GM12878 (cell line): ENCODE measurements at regions not wholly inside any gene's neighbourhood (a gene's known extent, or its start where the extent isn't known, plus 50 kb on each side); places are given as distances from the start of the nearest gene placed in this dataset.

Experiments
- ATAC-seq: fragments of 200-7000 bp; cut with Tn5 transposase; 3 replicates; pipeline ENCODE4 v1.9.1; 2020; ENCODE audit warnings: mild to moderate bottlenecking, moderate library complexity
- BruUV-seq: library from RNA; stranded (reverse); fragments of 400-500 nt; replicated peaks from 2 replicates; lab custom pipeline; 2021; lab: Mats Ljungman, UMichigan
- CTCF ChIA-PET: fragments of 300-600 bp; sonication (Branson Sonifier 250); formaldehyde crosslinking; extraction: SDS; loops from one replicate; lab custom pipeline; 2021; ENCODE audit warnings: inconsistent platforms; lab: Yijun Ruan, JAX
- POLR2A ChIA-PET: fragments of 350-600 bp; formaldehyde crosslinking; extraction: SDS; loops from one replicate; lab custom pipeline; 2021; ENCODE audit warnings: inconsistent platforms; lab: Charles Lee
- RAD21 ChIA-PET: fragments of 300-600 bp; sonication (Branson Sonifier 250); formaldehyde crosslinking; loops from one replicate; lab custom pipeline; 2023; ENCODE audit warnings: antibody characterized with exemption; ENCODE audit not compliant: unreplicated experiment; lab: Charles Lee
- SMC1A ChIA-PET: fragments of 300-600 bp; sonication (Branson Sonifier 250); formaldehyde crosslinking; loops from one replicate; lab custom pipeline; 2023; ENCODE audit not compliant: unreplicated experiment, uncharacterized antibody; lab: Charles Lee
- DNase-seq: peaks from one replicate; pipeline ENCODE4 v3.0.0-alpha.2; 2011; ENCODE audit warnings: low read depth, low spot score
- FAIRE-seq: peaks from 3 replicates; lab custom pipeline; 2011; peaks lifted over from hg19 to GRCh38; lab: Jason Lieb, UNC
- H2AFZ ChIP-seq: 2 replicates; pipeline ENCODE4 v1.6.0; 2011; ENCODE audit warnings: low read depth, low read length, control low read depth; ENCODE audit not compliant: control insufficient read depth
- H3K27ac ChIP-seq: 2 replicates; pipeline ENCODE4 v1.5.1; 2011; ENCODE audit warnings: control low read depth; ENCODE audit not compliant: control insufficient read depth, insufficient read depth
- H3K27me3 ChIP-seq, 2 experiments: replicated peaks in 1 of 2; 2 replicates each; pipeline versions ENCODE4 v1.6.0 to v1.6.1; 2011; ENCODE audit warnings: low read length in 1 of 2; ENCODE audit not compliant: control insufficient read depth in 2 of 2, insufficient read depth in 2 of 2
- H3K36me3 ChIP-seq, 2 experiments: 2 replicates each; pipeline ENCODE4 v1.5.1; 2011; ENCODE audit warnings: low read length in 1 of 2; ENCODE audit not compliant: control insufficient read depth in 2 of 2, insufficient read depth in 2 of 2
- H3K4me1 ChIP-seq: 2 replicates; pipeline ENCODE4 v1.6.1; 2011; ENCODE audit warnings: mild to moderate bottlenecking, low read length, moderate library complexity, mixed read lengths; ENCODE audit not compliant: control insufficient read depth, insufficient read depth
- H3K4me2 ChIP-seq: 2 replicates; pipeline ENCODE4 v1.6.0; 2011; ENCODE audit warnings: control low read depth; ENCODE audit not compliant: control insufficient read depth, insufficient read depth
- H3K4me3 ChIP-seq: fragments of 200-600 bp; sonication (generic); 2 replicates; pipeline ENCODE4 v1.5.1; 2016
- H3K79me2 ChIP-seq: 2 replicates; pipeline ENCODE4 v1.6.0; 2011; ENCODE audit warnings: low read length; ENCODE audit not compliant: control insufficient read depth, insufficient read depth
- H3K9ac ChIP-seq: 2 replicates; pipeline ENCODE4 v1.8.0; 2011; ENCODE audit warnings: low read length, control low read depth, mixed read lengths; ENCODE audit not compliant: control insufficient read depth, insufficient read depth
- H3K9me3 ChIP-seq: replicated peaks from 3 replicates; pipeline ENCODE4 v1.5.1; 2011; ENCODE audit warnings: mild to moderate bottlenecking, low read length; ENCODE audit not compliant: control insufficient read depth, insufficient read depth
- H4K20me1 ChIP-seq: 2 replicates; pipeline ENCODE4 v1.6.0; 2011; ENCODE audit not compliant: control insufficient read depth, insufficient read depth
- BRCA1 ChIP-seq: IDR thresholded peaks from 2 replicates; pipeline ENCODE4 v1.6.1; 2011; ENCODE audit warnings: low read depth, low read length, improper control_type of control experiment
- CREB1 ChIP-seq: IDR thresholded peaks from 2 replicates; pipeline ENCODE4 v1.6.1; 2012; ENCODE audit warnings: low read depth, mild to moderate bottlenecking, inconsistent platforms
- ELK1 ChIP-seq: IDR thresholded peaks from 2 replicates; pipeline ENCODE4 v1.6.1; 2012; ENCODE audit warnings: low read depth, low read length, improper control_type of control experiment
- EP300 ChIP-seq, 2 experiments: fragments of 150-350 bp in 1 of 2; IDR thresholded peaks; 2 replicates each; pipeline ENCODE4 v1.6.1; 2011 to 2012; ENCODE audit warnings: low read depth in 2 of 2, low read length in 2 of 2, borderline replicate concordance in 1 of 2, improper control_type of control experiment in 1 of 2, inconsistent platforms in 1 of 2; ENCODE audit not compliant: control insufficient read depth in 1 of 2
- IRF3 ChIP-seq: fragments of 450-650 bp; IDR thresholded peaks from 2 replicates; pipeline ENCODE4 v1.6.1; 2014; ENCODE audit warnings: mild to moderate bottlenecking
- LARP7 ChIP-seq: fragments of 450-650 bp; IDR thresholded peaks from 2 replicates; pipeline ENCODE4 v1.6.1; 2017; ENCODE audit warnings: mild to moderate bottlenecking
- RFX5 ChIP-seq: IDR thresholded peaks from 2 replicates; pipeline ENCODE4 v1.6.1; 2011; ENCODE audit warnings: low read depth, low read length, improper control_type of control experiment
- ZNF384 ChIP-seq: IDR thresholded peaks from 2 replicates; pipeline ENCODE4 v1.6.1; 2012; ENCODE audit warnings: low read depth, mild to moderate bottlenecking, low read length, improper control_type of control experiment, borderline replicate concordance
- WGBS: methylation state at CpG from one replicate; pipeline ENCODE4 v1.1.6; 2016; ENCODE audit warnings: low lambda C conversion rate; ENCODE audit not compliant: insufficient replicate concordance, insufficient coverage; ENCODE audit errors: missing lambda C conversion rate; 5-methylcytosine and 5-hydroxymethylcytosine counted together
- in situ Hi-C: fragments of 300-500 bp; cut with MboI; formaldehyde crosslinking; loops from 9 replicates; pipeline ENCODE4 v1.14.3; 2018; ENCODE audit warnings: mixed read lengths
- intact Hi-C: fragments of 100-400 bp; cut with micrococcal nuclease; formaldehyde crosslinking; loops from one replicate; pipeline ENCODE4 v1.14.2; 2022; ENCODE audit not compliant: unreplicated experiment
- TF ChIP-seq, protein P1 (sequence below): fragments of 450-650 bp; IDR thresholded peaks from 2 replicates; pipeline ENCODE4 v1.6.1; 2018; ENCODE audit warnings: borderline replicate concordance, mild to moderate bottlenecking; ENCODE audit not compliant: partially characterized antibody
- TF ChIP-seq, protein P2 (sequence below): fragments of 450-650 bp; IDR thresholded peaks from 2 replicates; pipeline ENCODE4 v1.6.1; 2017; ENCODE audit warnings: low read depth, mild to moderate bottlenecking, moderate library complexity

DNA sequence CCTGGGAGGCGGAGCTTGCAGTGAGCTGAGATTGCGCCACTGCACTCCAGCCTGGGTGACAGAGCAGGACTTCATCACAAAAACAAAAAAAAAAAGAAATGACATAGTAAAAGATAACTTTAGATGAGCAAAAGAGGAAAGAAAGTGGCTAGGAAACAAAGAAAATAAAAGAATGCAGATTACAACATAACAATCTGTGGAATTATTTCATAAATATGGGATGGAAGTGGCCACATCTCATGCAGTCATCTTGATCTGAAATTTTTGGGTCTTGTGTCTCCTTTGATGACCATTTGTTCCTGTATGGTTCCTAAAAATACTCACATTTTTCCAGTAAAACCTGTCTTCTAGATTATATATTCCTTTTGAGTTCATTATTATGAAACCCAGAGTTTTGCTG, 271.4 kb downstream of the SPRY1 start:
- DNase-seq (no peak), FAIRE-seq (no peak), ATAC-seq (no peak)
- ChIA-PET POLR2A (no interaction called here), CTCF (no interaction called here), SMC1A (no interaction called here), RAD21 (no interaction called here)
- no peak overlapping the region for H3K27ac ChIP-seq
- no peak for TF ChIP-seq RFX5
- TF ChIP-seq ELK1 = no peak
- no peak for TF ChIP-seq LARP7
- no peak for TF ChIP-seq BRCA1
- TF ChIP-seq, protein P1, sequence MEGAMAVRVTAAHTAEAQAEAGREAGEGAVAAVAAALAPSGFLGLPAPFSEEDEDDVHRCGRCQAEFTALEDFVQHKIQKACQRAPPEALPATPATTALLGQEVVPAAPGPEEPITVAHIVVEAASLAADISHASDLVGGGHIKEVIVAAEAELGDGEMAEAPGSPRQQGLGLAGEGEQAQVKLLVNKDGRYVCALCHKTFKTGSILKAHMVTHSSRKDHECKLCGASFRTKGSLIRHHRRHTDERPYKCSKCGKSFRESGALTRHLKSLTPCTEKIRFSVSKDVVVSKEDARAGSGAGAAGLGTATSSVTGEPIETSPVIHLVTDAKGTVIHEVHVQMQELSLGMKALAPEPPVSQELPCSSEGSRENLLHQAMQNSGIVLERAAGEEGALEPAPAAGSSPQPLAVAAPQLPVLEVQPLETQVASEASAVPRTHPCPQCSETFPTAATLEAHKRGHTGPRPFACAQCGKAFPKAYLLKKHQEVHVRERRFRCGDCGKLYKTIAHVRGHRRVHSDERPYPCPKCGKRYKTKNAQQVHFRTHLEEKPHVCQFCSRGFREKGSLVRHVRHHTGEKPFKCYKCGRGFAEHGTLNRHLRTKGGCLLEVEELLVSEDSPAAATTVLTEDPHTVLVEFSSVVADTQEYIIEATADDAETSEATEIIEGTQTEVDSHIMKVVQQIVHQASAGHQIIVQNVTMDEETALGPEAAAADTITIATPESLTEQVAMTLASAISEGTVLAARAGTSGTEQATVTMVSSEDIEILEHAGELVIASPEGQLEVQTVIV = no peak
- no peak for TF ChIP-seq EP300 (IDR thresholded peaks at IDR 0.05; ENCODE audit: borderline replicate concordance in 1 of 2, control insufficient read depth in 1 of 2, low read depth in 2 of 2, low read length in 2 of 2)
- TF ChIP-seq, protein P2, sequence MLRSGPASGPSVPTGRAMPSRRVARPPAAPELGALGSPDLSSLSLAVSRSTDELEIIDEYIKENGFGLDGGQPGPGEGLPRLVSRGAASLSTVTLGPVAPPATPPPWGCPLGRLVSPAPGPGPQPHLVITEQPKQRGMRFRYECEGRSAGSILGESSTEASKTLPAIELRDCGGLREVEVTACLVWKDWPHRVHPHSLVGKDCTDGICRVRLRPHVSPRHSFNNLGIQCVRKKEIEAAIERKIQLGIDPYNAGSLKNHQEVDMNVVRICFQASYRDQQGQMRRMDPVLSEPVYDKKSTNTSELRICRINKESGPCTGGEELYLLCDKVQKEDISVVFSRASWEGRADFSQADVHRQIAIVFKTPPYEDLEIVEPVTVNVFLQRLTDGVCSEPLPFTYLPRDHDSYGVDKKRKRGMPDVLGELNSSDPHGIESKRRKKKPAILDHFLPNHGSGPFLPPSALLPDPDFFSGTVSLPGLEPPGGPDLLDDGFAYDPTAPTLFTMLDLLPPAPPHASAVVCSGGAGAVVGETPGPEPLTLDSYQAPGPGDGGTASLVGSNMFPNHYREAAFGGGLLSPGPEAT = no peak
- TF ChIP-seq ZNF384 = no peak
- TF ChIP-seq IRF3 = no peak
- no peak for TF ChIP-seq CREB1
- no peak overlapping the region for H3K4me3 ChIP-seq
- no peaks in the 10 kb centered on the region for H3K9me3 ChIP-seq
- WGBS = 93% methylated on average over 2 of the region's 2 CpGs
- BruUV-seq = no TSS peak
- intact Hi-C loops = no loop called here
- no peak overlapping the region for H3K4me2 ChIP-seq
- H3K4me1 ChIP-seq = no peaks in the 10 kb centered on the region
- H3K36me3 ChIP-seq = no peaks in the 10 kb centered on the region
- in situ Hi-C loops = loop anchor here (10.0 kb wide), 1 partner anchor 573 kb away; no protein-coding TSS in a partner anchor
- no peak overlapping the region for H2AFZ ChIP-seq
- no peaks in the 10 kb centered on the region for H4K20me1 ChIP-seq
- peaks cover 0 to 6% of the 10 kb centered on the region in 2 experiments; a peak in 1 of 4 replicates for H3K27me3 ChIP-seq
- H3K9ac ChIP-seq = no peak overlapping the region
- H3K79me2 ChIP-seq = no peaks in the 10 kb centered on the region
